Vagina (tissue), 2 donors: ENCODE measurements at regions not wholly inside any gene's neighbourhood (a gene's known extent, or its start where the extent isn't known, plus 50 kb on each side); places are given as distances from the start of the nearest gene placed in this dataset.
"Not testable (repeated sequence)": the region's sequence is repeated elsewhere in the genome, so short reads cannot be mapped to it uniquely, and the experiment has no call there.

Experiments used
- DNase-seq, 2 donors: peaks; one replicate each; pipeline ENCODE4 v3.0.0-alpha.2; 2017; ENCODE audit errors: extremely low spot score in 2 of 2
- H3K27ac ChIP-seq: fragments of 200-600 bp; sonication (generic); one replicate; pipeline ENCODE4 v1.5.1; 2019
- H3K27me3 ChIP-seq: fragments of 200-600 bp; sonication (generic); one replicate; pipeline ENCODE4 v1.5.1; 2019
- H3K36me3 ChIP-seq, 2 donors: fragments of 200-600 bp; sonication (generic); one replicate each; pipeline ENCODE4 v1.5.1; 2017 to 2019
- H3K4me1 ChIP-seq: fragments of 200-600 bp; sonication (generic); one replicate; pipeline ENCODE4 v1.5.1; 2019
- H3K4me3 ChIP-seq, 2 donors: fragments of 200-600 bp; sonication (generic); 1 replicate in 1 of 2; 2 replicates in 1 of 2; pipeline ENCODE4 v1.5.1; 2016 to 2019
- H3K9me3 ChIP-seq: fragments of 200-600 bp; sonication (generic); one replicate; pipeline ENCODE4 v1.5.1; 2019
- CTCF ChIP-seq, 3 experiments: fragments of 450-650 bp in 2 of 3; fragments of 200-600 bp in 1 of 3; sonication (generic) in 1 of 3; IDR thresholded peaks; one replicate each; pipeline ENCODE4 v1.5.1; 2017 to 2019; ENCODE audit warnings: antibody characterized with exemption in 3 of 3, mild to moderate bottlenecking in 2 of 3, moderate library complexity in 2 of 3
- POLR2A ChIP-seq, 2 donors: fragments of 450-650 bp; IDR thresholded peaks; one replicate each; pipeline ENCODE4 v1.6.1; 2017; ENCODE audit warnings: antibody characterized with exemption in 2 of 2, mild to moderate bottlenecking in 2 of 2, moderate library complexity in 2 of 2
- POLR2AphosphoS5 ChIP-seq, 2 donors: sonication (generic); formaldehyde crosslinking; IDR thresholded peaks; one replicate each; pipeline ENCODE4 v1.9.0; 2017; ENCODE audit warnings: antibody characterized with exemption in 2 of 2, mild to moderate bottlenecking in 2 of 2, low read depth in 1 of 2; ENCODE audit not compliant: insufficient read depth in 1 of 2
- intact Hi-C: fragments of 100-400 bp; cut with DNase I; formaldehyde crosslinking; loops from one replicate; pipeline ENCODE4 v1.15.1; 2023

- DNase-seq: no peak
- Histone ChIP-seq H3K27me3 (no peaks in the 10 kb centered on the region), H3K9me3 (no peaks in the 10 kb centered on the region), H3K27ac (no peak overlapping the region), H3K4me3 (no peak overlapping the region), H3K4me1 (no peaks in the 10 kb centered on the region), H3K36me3 (no peaks in the 10 kb centered on the region)
- TF ChIP-seq CTCF (IDR thresholded peaks at IDR 0.05) (no peak), POLR2AphosphoS5 (IDR thresholded peaks at IDR 0.05; ENCODE audit: insufficient read depth in 1 of 2, low read depth in 1 of 2) (no peak), POLR2A (IDR thresholded peaks at IDR 0.05) (no peak)
- intact Hi-C loops: no loop called here
Observed at GRCh38 chr16:60651346-60651745, 1384.9 kb downstream of the CDH8 start.

GRCh38 chr16:60648290-60648689 is 1387.9 kb downstream of the CDH8 start:
- no peak for TF ChIP-seq CTCF (IDR thresholded peaks at IDR 0.05)
- no peak for TF ChIP-seq POLR2AphosphoS5 (IDR thresholded peaks at IDR 0.05; ENCODE audit: insufficient read depth in 1 of 2, low read depth in 1 of 2)
- TF ChIP-seq POLR2A (IDR thresholded peaks at IDR 0.05): no peak
- Histone ChIP-seq H3K4me3 (no peak overlapping the region), H3K9me3 (no peaks in the 10 kb centered on the region), H3K27ac (no peak overlapping the region), H3K4me1 (no peaks in the 10 kb centered on the region), H3K27me3 (no peaks in the 10 kb centered on the region), H3K36me3 (no peaks in the 10 kb centered on the region)
- DNase-seq: no peak
- intact Hi-C loops: no loop called here

- H3K27ac ChIP-seq, H3K4me1 ChIP-seq, H3K9me3 ChIP-seq, H3K27me3 ChIP-seq, H3K4me3 ChIP-seq, DNase-seq, intact Hi-C loops, H3K36me3 ChIP-seq: not testable (repeated sequence)
Observed at GRCh38 chr16:60647388-60647787, 1388.8 kb downstream of the CDH8 start.

GRCh38 chr16:60646631-60647030 is 1389.6 kb downstream of the CDH8 start:
- Histone ChIP-seq H3K9me3 (no peaks in the 10 kb centered on the region), H3K27ac (no peak overlapping the region), H3K4me3 (no peak overlapping the region), H3K27me3 (no peaks in the 10 kb centered on the region), H3K36me3 (no peaks in the 10 kb centered on the region), H3K4me1 (no peaks in the 10 kb centered on the region)
- DNase-seq: no peak
- no peak for TF ChIP-seq POLR2A (IDR thresholded peaks at IDR 0.05)
- TF ChIP-seq CTCF (IDR thresholded peaks at IDR 0.05): no peak
- TF ChIP-seq POLR2AphosphoS5 (IDR thresholded peaks at IDR 0.05; ENCODE audit: insufficient read depth in 1 of 2, low read depth in 1 of 2): no peak
- intact Hi-C loops: no loop called here

GRCh38 chr16:60645541-60645940 is 1390.7 kb downstream of the CDH8 start:
- DNase-seq: no peak
- intact Hi-C loops: no loop called here

More at GRCh38 chr16:60645541-60645940, 1390.7 kb downstream of the CDH8 start:
- no peak for TF ChIP-seq CTCF (IDR thresholded peaks at IDR 0.05)
- TF ChIP-seq POLR2A (IDR thresholded peaks at IDR 0.05): no peak
- no peak for TF ChIP-seq POLR2AphosphoS5 (IDR thresholded peaks at IDR 0.05; ENCODE audit: insufficient read depth in 1 of 2, low read depth in 1 of 2)
- Histone ChIP-seq H3K36me3 (no peaks in the 10 kb centered on the region), H3K27ac (no peak overlapping the region), H3K4me3 (no peak overlapping the region), H3K9me3 (no peaks in the 10 kb centered on the region), H3K4me1 (no peaks in the 10 kb centered on the region), H3K27me3 (no peaks in the 10 kb centered on the region)
